ENCODE measurements at regions not wholly inside any gene's neighbourhood (a gene's known extent, or its start where the extent isn't known, plus 50 kb on each side); places are given as distances from the start of the nearest gene placed in this dataset.

GRCh38 chr6:14505401-14505800 lies 387.8 kb downstream of the CD83 start:
- no peaks in the 10 kb centered on the region for H3K4me1 ChIP-seq
- H3K27ac ChIP-seq (replicated peaks in 1 of 4): no peak overlapping the region
- intact Hi-C loops (cut with DNase I): no loop called here
- no peaks in the 10 kb centered on the region for H3K9me3 ChIP-seq
- H3K27me3 ChIP-seq: no peaks in the 10 kb centered on the region
- WGBS: 77% methylated on average over 3 of the region's 6 CpGs
- no peak overlapping the region for H3K4me3 ChIP-seq
- DNase-seq (ENCODE audit: extremely low spot score): no peak
- TF ChIP-seq EP300 (IDR thresholded peaks at IDR 0.05) (no peak), POLR2AphosphoS5 (IDR thresholded peaks at IDR 0.05) (no peak), POLR2A (IDR thresholded peaks at IDR 0.05; ENCODE audit: low read depth) (no peak), CTCF (IDR thresholded peaks at IDR 0.05) (no peak)
- no peaks in the 10 kb centered on the region for H3K36me3 ChIP-seq

GRCh38 chr6:14506656-14507246 lies 389.2 kb downstream of the CD83 start:
- TF ChIP-seq POLR2AphosphoS5 (IDR thresholded peaks at IDR 0.05): no peak
- no peak for TF ChIP-seq EP300 (IDR thresholded peaks at IDR 0.05)
- TF ChIP-seq POLR2A (IDR thresholded peaks at IDR 0.05; ENCODE audit: low read depth): no peak
- no peak for TF ChIP-seq CTCF (IDR thresholded peaks at IDR 0.05)
- Histone ChIP-seq H3K4me1 (no peaks in the 10 kb centered on the region), H3K27me3 (no peaks in the 10 kb centered on the region), H3K36me3 (no peaks in the 10 kb centered on the region), H3K27ac (replicated peaks in 1 of 4) (no peak overlapping the region), H3K4me3 (no peak overlapping the region), H3K9me3 (no peaks in the 10 kb centered on the region)
- intact Hi-C loops (cut with DNase I): no loop called here
- 91% methylated on average over 6 of the region's 6 CpGs for WGBS
- DNase-seq (ENCODE audit: extremely low spot score): peak; percentile 88

GRCh38 chr6:14509120-14509519 lies 391.5 kb downstream of the CD83 start:
- Histone ChIP-seq H3K36me3 (no peaks in the 10 kb centered on the region), H3K4me1 (no peaks in the 10 kb centered on the region), H3K9me3 (no peaks in the 10 kb centered on the region), H3K4me3 (no peak overlapping the region), H3K27ac (replicated peaks in 1 of 4) (no peak overlapping the region), H3K27me3 (no peaks in the 10 kb centered on the region)
- TF ChIP-seq CTCF (IDR thresholded peaks at IDR 0.05) (no peak), POLR2AphosphoS5 (IDR thresholded peaks at IDR 0.05) (no peak), POLR2A (IDR thresholded peaks at IDR 0.05; ENCODE audit: low read depth) (no peak), EP300 (IDR thresholded peaks at IDR 0.05) (no peak)
- DNase-seq (ENCODE audit: extremely low spot score): peak; percentile 57
- intact Hi-C loops (cut with DNase I): no loop called here
- 89% methylated on average over 5 of the region's 5 CpGs for WGBS

- no peak for DNase-seq (ENCODE audit: extremely low spot score)
- intact Hi-C loops (cut with DNase I): no loop called here
- TF ChIP-seq EP300 (IDR thresholded peaks at IDR 0.05) (no peak), POLR2AphosphoS5 (IDR thresholded peaks at IDR 0.05) (no peak), POLR2A (IDR thresholded peaks at IDR 0.05; ENCODE audit: low read depth) (no peak), CTCF (IDR thresholded peaks at IDR 0.05) (no peak)
- H3K27me3 ChIP-seq: no peaks in the 10 kb centered on the region
- no peak overlapping the region for H3K27ac ChIP-seq (replicated peaks in 1 of 4)
- 94% methylated on average over 6 of the region's 6 CpGs for WGBS
- no peaks in the 10 kb centered on the region for H3K4me1 ChIP-seq
- no peaks in the 10 kb centered on the region for H3K36me3 ChIP-seq
- H3K9me3 ChIP-seq: no peaks in the 10 kb centered on the region
- no peak overlapping the region for H3K4me3 ChIP-seq
Measured at GRCh38 chr6:14510038-14510437, 392.5 kb downstream of the CD83 start.

- 81% methylated on average over 2 of the region's 2 CpGs for WGBS
- intact Hi-C loops (cut with DNase I): no loop called here
- no peaks in the 10 kb centered on the region for H3K27me3 ChIP-seq
- no peak overlapping the region for H3K27ac ChIP-seq (replicated peaks in 1 of 4)
- H3K4me3 ChIP-seq: no peak overlapping the region
- no peaks in the 10 kb centered on the region for H3K4me1 ChIP-seq
- no peak for TF ChIP-seq POLR2A (IDR thresholded peaks at IDR 0.05; ENCODE audit: low read depth)
- TF ChIP-seq EP300 (IDR thresholded peaks at IDR 0.05): no peak
- TF ChIP-seq CTCF (IDR thresholded peaks at IDR 0.05): no peak
- no peak for TF ChIP-seq POLR2AphosphoS5 (IDR thresholded peaks at IDR 0.05)
- no peaks in the 10 kb centered on the region for H3K36me3 ChIP-seq
- peak; percentile 75 for DNase-seq (ENCODE audit: extremely low spot score)
- no peaks in the 10 kb centered on the region for H3K9me3 ChIP-seq
Measured at GRCh38 chr6:14511061-14511586, 393.6 kb downstream of the CD83 start.
